ENCODE measurements at regions not wholly inside any gene's neighbourhood (a gene's known extent, or its start where the extent isn't known, plus 50 kb on each side); places are given as distances from the start of the nearest gene placed in this dataset.

- FAIRE-seq = no peak
- Histone ChIP-seq H3K4me2 (ENCODE audit: low read depth, low read length) (no peak overlapping the region), H3K4me3 (replicated peaks in 1 of 3; ENCODE audit: insufficient read depth in 1 of 3, low read depth in 2 of 3, low read length in 3 of 3) (no peak overlapping the region), H3K4me1 (ENCODE audit: insufficient read depth, low read length) (no peaks in the 10 kb centered on the region), H4K20me1 (ENCODE audit: insufficient read depth, low read length) (no peaks in the 10 kb centered on the region), H3K27me3 (ENCODE audit: control insufficient read depth in 1 of 2, insufficient read depth in 2 of 2, low read length in 2 of 2) (peaks cover 0 to 17% of the 10 kb centered on the region in 2 experiments; a peak in 2 of 5 replicates), H3K27ac (ENCODE audit: extremely low read length, insufficient read depth, low read length) (no peak overlapping the region), H3K9me3 (ENCODE audit: low read length) (no peaks in the 10 kb centered on the region), H3K36me3 (replicated peaks in 1 of 2; ENCODE audit: control insufficient read depth in 1 of 2, insufficient read depth in 2 of 2, low read length in 2 of 2) (no peaks in the 10 kb centered on the region), H2AFZ (ENCODE audit: low read length) (no peak overlapping the region), H3K9ac (ENCODE audit: insufficient read depth, low read depth, low read length) (no peak overlapping the region), H3K79me2 (ENCODE audit: insufficient read depth, low read length) (no peaks in the 10 kb centered on the region)
- DNase-seq (ENCODE audit: low spot score) = no peak
- BruUV-seq (replicated peaks) = no TSS peak
- intact Hi-C loops (cut with micrococcal nuclease; ENCODE audit: unreplicated experiment) = no loop called here
- ChIA-PET POLR2A (no interaction called here), CTCF (ENCODE audit: low intra/inter-chr PET ratio, low total read pairs) (no interaction called here)
- in situ Hi-C loops (cut with HindIII; ENCODE audit: extremely low pct_ligation_motif_present, low pct_unique_long_range_greater_than_20kb) = no loop called here
- no peak for ATAC-seq
- WGBS (ENCODE audit: low lambda C conversion rate) = 1% methylated on average over 5 of the region's 6 CpGs
- TF ChIP-seq MLXIP (CRISPR knock-in tag; IDR thresholded peaks at IDR 0.05; ENCODE audit: borderline replicate concordance) = no peak
- TF ChIP-seq ZNF275 (CRISPR knock-in tag; IDR thresholded peaks at IDR 0.05; ENCODE audit: borderline replicate concordance) = no peak
- no peak for TF ChIP-seq KDM1A (CRISPR knock-in tag; IDR thresholded peaks at IDR 0.05)
- TF ChIP-seq NBN (conservative IDR thresholded peaks at IDR 0.05) = no peak
- no peak for TF ChIP-seq ZNF282 (IDR thresholded peaks at IDR 0.05; ENCODE audit: partially characterized antibody)
- no peak for TF ChIP-seq PRDM15 (CRISPR knock-in tag; IDR thresholded peaks at IDR 0.05)
- no peak for TF ChIP-seq MEIS1 (CRISPR knock-in tag; IDR thresholded peaks at IDR 0.05; ENCODE audit: borderline replicate concordance)
- no peak for TF ChIP-seq ZNF224 (CRISPR knock-in tag; IDR thresholded peaks at IDR 0.05)
- no peak for TF ChIP-seq CCAR2 (optimal IDR thresholded peaks at IDR 0.05; ENCODE audit: low read depth, low read length)
- no peak for TF ChIP-seq ZBTB1 (CRISPR knock-in tag; IDR thresholded peaks at IDR 0.05; ENCODE audit: borderline replicate concordance)
- no peak for TF ChIP-seq PITX1 (CRISPR knock-in tag; IDR thresholded peaks at IDR 0.05)
- no peak for TF ChIP-seq RFXANK (CRISPR knock-in tag; IDR thresholded peaks at IDR 0.05)
- no peak for TF ChIP-seq ZNF552 (CRISPR knock-in tag; IDR thresholded peaks at IDR 0.05; ENCODE audit: borderline replicate concordance)
- no peak for TF ChIP-seq NFE2L1 (CRISPR knock-in tag; IDR thresholded peaks at IDR 0.05; ENCODE audit: borderline replicate concordance)
- TF ChIP-seq HOXD1 (CRISPR knock-in tag; IDR thresholded peaks at IDR 0.05) = no peak
Observed at GRCh38 chr12:130249376-130249775, 87.1 kb downstream of the FZD10 start.
